Neural progenitor cell (in vitro differentiated cells): ENCODE measurements at regions not wholly inside any gene's neighbourhood (a gene's known extent, or its start where the extent isn't known, plus 50 kb on each side); places are given as distances from the start of the nearest gene placed in this dataset.
"Not testable (repeated sequence)": the region's sequence is repeated elsewhere in the genome, so short reads cannot be mapped to it uniquely, and the experiment has no call there.

ENCODE experiments used
- DNase-seq: peaks from one replicate; pipeline ENCODE4 v3.0.0-alpha.2; 2016; ENCODE audit warnings: low spot score
- H2AFZ ChIP-seq: fragments of 200-600 bp; sonication (generic); replicated peaks from 2 replicates; pipeline ENCODE4 v1.6.1; 2016; ENCODE audit warnings: antibody characterized with exemption
- H3F3A ChIP-seq: fragments of 200-600 bp; sonication (generic); 2 replicates; pipeline ENCODE4 v1.6.1; 2016; ENCODE audit warnings: antibody characterized with exemption, low read depth
- H3K27ac ChIP-seq: fragments of 200-600 bp; sonication (generic); 2 replicates; pipeline ENCODE4 v1.5.1; 2016; ENCODE audit warnings: mild to moderate bottlenecking
- H3K27me3 ChIP-seq: fragments of 200-600 bp; sonication (generic); 2 replicates; pipeline ENCODE4 v1.6.1; 2016; ENCODE audit warnings: mild to moderate bottlenecking, moderate library complexity
- H3K36me3 ChIP-seq: fragments of 200-600 bp; sonication (generic); 2 replicates; pipeline ENCODE4 v1.5.1; 2016
- H3K4me1 ChIP-seq: fragments of 200-600 bp; sonication (generic); 2 replicates; pipeline ENCODE4 v1.6.1; 2016; ENCODE audit warnings: mixed run types
- H3K4me2 ChIP-seq: fragments of 200-600 bp; sonication (generic); 2 replicates; pipeline ENCODE4 v1.6.1; 2016
- H3K4me3 ChIP-seq: fragments of 200-600 bp; sonication (generic); 2 replicates; pipeline ENCODE4 v1.5.1; 2016
- H3K79me2 ChIP-seq: fragments of 200-600 bp; sonication (generic); 2 replicates; pipeline ENCODE4 v1.6.1; 2016; ENCODE audit warnings: low read depth
- H3K9ac ChIP-seq: fragments of 200-600 bp; sonication (generic); 2 replicates; pipeline ENCODE4 v1.6.1; 2016
- H3K9me3 ChIP-seq: fragments of 200-600 bp; sonication (generic); 2 replicates; pipeline ENCODE4 v1.5.1; 2016; ENCODE audit warnings: low read depth
- H4K20me1 ChIP-seq: fragments of 200-600 bp; sonication (generic); 2 replicates; pipeline ENCODE4 v1.6.1; 2016; ENCODE audit warnings: low read depth
- H3K27ac Mint-ChIP-seq: 3 replicates; pipeline ENCODE4 v1.8.0; 2021; ENCODE audit warnings: mixed read lengths
- H3K27me3 Mint-ChIP-seq: 2 replicates; pipeline ENCODE4 v1.8.0; 2022; ENCODE audit warnings: low read depth, mild to moderate bottlenecking, inconsistent platforms, moderate library complexity, mixed read lengths; ENCODE audit not compliant: insufficient read depth
- H3K36me3 Mint-ChIP-seq: 3 replicates; pipeline ENCODE4 v1.8.0; 2021; ENCODE audit warnings: mixed read lengths
- H3K4me1 Mint-ChIP-seq: 3 replicates; pipeline ENCODE4 v1.8.0; 2021; ENCODE audit warnings: mixed read lengths
- H3K4me3 Mint-ChIP-seq: 3 replicates; pipeline ENCODE4 v1.8.0; 2021; ENCODE audit warnings: mild to moderate bottlenecking, moderate library complexity, mixed read lengths
- H3K9me3 Mint-ChIP-seq: 3 replicates; pipeline ENCODE4 v1.8.0; 2020; ENCODE audit warnings: mixed read lengths
- EZH2 ChIP-seq: fragments of 200-600 bp; sonication (generic); IDR thresholded peaks from 2 replicates; pipeline ENCODE4 v1.6.1; 2017; ENCODE audit warnings: antibody characterized with exemption, mild to moderate bottlenecking, moderate library complexity
- EZH2phosphoT487 ChIP-seq: fragments of 200-600 bp; sonication (generic); IDR thresholded peaks from 2 replicates; pipeline ENCODE4 v1.6.1; 2017; ENCODE audit warnings: antibody characterized with exemption
- TF ChIP-seq, protein P1 (sequence below): fragments of 200-600 bp; sonication (generic); IDR thresholded peaks from 2 replicates; pipeline ENCODE4 v1.5.1; 2017; ENCODE audit warnings: antibody characterized with exemption, mild to moderate bottlenecking

DNA sequence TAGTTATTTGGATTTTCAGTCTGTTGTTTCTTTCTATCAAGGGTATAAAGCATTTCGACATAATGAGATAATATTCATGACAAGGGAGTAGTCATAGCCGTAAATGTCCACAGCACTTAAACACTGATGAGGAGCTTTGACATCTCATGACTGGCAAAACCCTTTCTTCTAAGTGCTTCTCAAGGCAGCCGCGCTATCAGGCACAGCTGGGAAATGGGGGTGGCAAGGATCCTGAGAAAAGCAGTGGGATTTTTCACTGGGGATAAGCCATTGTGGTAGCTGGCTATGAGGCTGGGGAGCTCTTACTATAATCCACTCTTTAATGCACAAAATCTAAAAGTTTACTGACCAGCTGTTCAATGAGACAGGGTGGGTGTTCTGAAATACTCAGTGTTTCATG lies 493.2 kb upstream of the KLF6 start:
- H2AFZ ChIP-seq: no peak overlapping the region
- H3K4me2 ChIP-seq: no peak overlapping the region
- no peak overlapping the region for H3K27ac Mint-ChIP-seq
- H3K36me3 Mint-ChIP-seq: no peaks in the 10 kb centered on the region
- H3K9ac ChIP-seq: no peak overlapping the region
- no peak overlapping the region for H3K27ac ChIP-seq
- DNase-seq: no peak
- peaks cover 5% of the 10 kb centered on the region for H3K27me3 Mint-ChIP-seq
- no peaks in the 10 kb centered on the region for H3K79me2 ChIP-seq
- H3K4me1 Mint-ChIP-seq: peaks cover 12% of the 10 kb centered on the region
- no peaks in the 10 kb centered on the region for H3K9me3 ChIP-seq
- peaks cover 9% of the 10 kb centered on the region for H3K4me1 ChIP-seq
- no peaks in the 10 kb centered on the region for H3F3A ChIP-seq
- H3K27me3 ChIP-seq: no peaks in the 10 kb centered on the region
- TF ChIP-seq EZH2phosphoT487 (no peak), EZH2 (no peak)
- TF ChIP-seq, protein P1, sequence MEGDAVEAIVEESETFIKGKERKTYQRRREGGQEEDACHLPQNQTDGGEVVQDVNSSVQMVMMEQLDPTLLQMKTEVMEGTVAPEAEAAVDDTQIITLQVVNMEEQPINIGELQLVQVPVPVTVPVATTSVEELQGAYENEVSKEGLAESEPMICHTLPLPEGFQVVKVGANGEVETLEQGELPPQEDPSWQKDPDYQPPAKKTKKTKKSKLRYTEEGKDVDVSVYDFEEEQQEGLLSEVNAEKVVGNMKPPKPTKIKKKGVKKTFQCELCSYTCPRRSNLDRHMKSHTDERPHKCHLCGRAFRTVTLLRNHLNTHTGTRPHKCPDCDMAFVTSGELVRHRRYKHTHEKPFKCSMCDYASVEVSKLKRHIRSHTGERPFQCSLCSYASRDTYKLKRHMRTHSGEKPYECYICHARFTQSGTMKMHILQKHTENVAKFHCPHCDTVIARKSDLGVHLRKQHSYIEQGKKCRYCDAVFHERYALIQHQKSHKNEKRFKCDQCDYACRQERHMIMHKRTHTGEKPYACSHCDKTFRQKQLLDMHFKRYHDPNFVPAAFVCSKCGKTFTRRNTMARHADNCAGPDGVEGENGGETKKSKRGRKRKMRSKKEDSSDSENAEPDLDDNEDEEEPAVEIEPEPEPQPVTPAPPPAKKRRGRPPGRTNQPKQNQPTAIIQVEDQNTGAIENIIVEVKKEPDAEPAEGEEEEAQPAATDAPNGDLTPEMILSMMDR: no peak
- H3K4me3 ChIP-seq: no peak overlapping the region
- no peaks in the 10 kb centered on the region for H3K36me3 ChIP-seq
- H3K4me3 Mint-ChIP-seq: no peak overlapping the region
- no peaks in the 10 kb centered on the region for H4K20me1 ChIP-seq
- H3K9me3 Mint-ChIP-seq: peaks cover 3% of the 10 kb centered on the region

DNA sequence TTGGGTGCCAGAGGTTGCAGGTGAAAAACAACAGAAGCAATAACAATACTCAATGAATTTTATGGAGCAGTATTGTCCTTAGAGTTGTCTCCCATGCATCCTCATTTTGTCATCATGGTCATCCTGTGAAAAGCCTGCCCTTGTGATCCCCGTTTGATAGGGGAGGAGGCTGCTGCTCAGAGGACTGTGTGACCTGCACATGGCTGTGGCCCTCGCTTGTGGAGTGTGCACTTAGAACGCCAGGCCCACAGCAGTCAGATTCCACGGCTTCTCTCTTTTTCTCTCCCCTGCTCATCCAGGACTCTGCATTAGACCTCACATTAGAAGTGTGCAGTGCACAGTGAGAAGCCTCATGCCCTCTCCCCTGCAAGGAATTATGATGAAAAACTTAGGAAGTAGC lies 491.1 kb upstream of the KLF6 start:
- Mint-ChIP-seq H3K4me3 (no peak overlapping the region), H3K9me3 (peaks cover 7% of the 10 kb centered on the region)
- H2AFZ ChIP-seq: no peak overlapping the region

GRCh38 chr10:4274671-4275070 lies 489.7 kb upstream of the KLF6 start:
- H3K79me2 ChIP-seq: not testable (repeated sequence)

More for the DNA sequence above, 491.1 kb upstream of the KLF6 start:
- H3K4me1 Mint-ChIP-seq: peaks cover 9% of the 10 kb centered on the region
- no peak for DNase-seq
- H3K27me3 ChIP-seq: no peaks in the 10 kb centered on the region
- H3K4me1 ChIP-seq: peaks cover 9% of the 10 kb centered on the region
- H4K20me1 ChIP-seq: no peaks in the 10 kb centered on the region
- H3F3A ChIP-seq: no peaks in the 10 kb centered on the region
- H3K27ac ChIP-seq: no peak overlapping the region
- H3K36me3 Mint-ChIP-seq: no peaks in the 10 kb centered on the region
- H3K9ac ChIP-seq: no peak overlapping the region
- H3K9me3 ChIP-seq: peaks cover 3% of the 10 kb centered on the region
- no peak overlapping the region for H3K27ac Mint-ChIP-seq
- TF ChIP-seq EZH2 (no peak), EZH2phosphoT487 (no peak)
- TF ChIP-seq, protein P1: no peak
- peaks cover 5% of the 10 kb centered on the region for H3K27me3 Mint-ChIP-seq
- no peak overlapping the region for H3K4me3 ChIP-seq
- H3K36me3 ChIP-seq: no peaks in the 10 kb centered on the region
- no peaks in the 10 kb centered on the region for H3K79me2 ChIP-seq
- H3K4me2 ChIP-seq: no peak overlapping the region

DNA sequence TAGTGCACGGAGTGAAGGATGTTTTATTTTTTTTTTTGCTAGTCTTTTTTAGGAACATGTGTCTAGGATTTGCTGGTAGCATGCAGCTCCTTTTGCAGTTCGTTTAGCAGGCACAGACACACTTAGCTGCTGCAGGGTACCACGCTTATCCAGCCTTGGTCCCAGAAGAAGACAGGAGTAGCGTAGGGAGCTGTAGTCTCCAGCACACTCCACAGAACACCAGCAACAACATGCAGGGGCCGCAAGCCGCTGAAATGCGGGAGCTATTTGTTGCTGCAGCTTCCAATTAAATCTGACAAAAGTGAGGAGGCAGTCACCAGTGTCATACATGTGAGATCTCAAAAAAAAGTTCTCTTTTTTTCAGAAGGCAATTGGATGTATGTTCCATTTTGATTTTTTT lies 486.2 kb upstream of the KLF6 start:
- Histone ChIP-seq H4K20me1 (no peaks in the 10 kb centered on the region), H3K36me3 (no peaks in the 10 kb centered on the region), H3K4me3 (no peak overlapping the region), H3K9me3 (peaks cover 8% of the 10 kb centered on the region), H3K27me3 (no peaks in the 10 kb centered on the region), H3K27ac (no peak overlapping the region), H3K79me2 (no peaks in the 10 kb centered on the region), H3K4me1 (no peaks in the 10 kb centered on the region), H3F3A (no peaks in the 10 kb centered on the region), H3K9ac (no peak overlapping the region), H2AFZ (no peak overlapping the region), H3K4me2 (no peak overlapping the region)
- Mint-ChIP-seq H3K9me3 (peaks cover 20% of the 10 kb centered on the region), H3K27me3 (peaks cover 2% of the 10 kb centered on the region), H3K4me1 (no peaks in the 10 kb centered on the region), H3K27ac (no peak overlapping the region), H3K4me3 (no peak overlapping the region), H3K36me3 (peaks cover 3% of the 10 kb centered on the region)
- DNase-seq: no peak
- TF ChIP-seq, protein P1: no peak
- TF ChIP-seq EZH2 (no peak), EZH2phosphoT487 (no peak)

More at GRCh38 chr10:4274671-4275070, 489.7 kb upstream of the KLF6 start:
- not testable (repeated sequence) for H3K4me1 ChIP-seq, H4K20me1 ChIP-seq, H3K27me3 ChIP-seq, DNase-seq, H3K4me2 ChIP-seq, H3K27ac Mint-ChIP-seq, H2AFZ ChIP-seq, H3K9ac ChIP-seq, H3K4me3 Mint-ChIP-seq, H3K36me3 Mint-ChIP-seq, H3K4me3 ChIP-seq, H3K27me3 Mint-ChIP-seq, H3K27ac ChIP-seq, H3K9me3 ChIP-seq, H3K4me1 Mint-ChIP-seq, H3K36me3 ChIP-seq, H3F3A ChIP-seq
- H3K9me3 Mint-ChIP-seq: peaks cover 18% of the 10 kb centered on the region
